ENCODE measurements at regions not wholly inside any gene's neighbourhood (a gene's known extent, or its start where the extent isn't known, plus 50 kb on each side); places are given as distances from the start of the nearest gene placed in this dataset.
"Not testable (repeated sequence)": the region's sequence is repeated elsewhere in the genome, so short reads cannot be mapped to it uniquely, and the experiment has no call there.

DNA sequence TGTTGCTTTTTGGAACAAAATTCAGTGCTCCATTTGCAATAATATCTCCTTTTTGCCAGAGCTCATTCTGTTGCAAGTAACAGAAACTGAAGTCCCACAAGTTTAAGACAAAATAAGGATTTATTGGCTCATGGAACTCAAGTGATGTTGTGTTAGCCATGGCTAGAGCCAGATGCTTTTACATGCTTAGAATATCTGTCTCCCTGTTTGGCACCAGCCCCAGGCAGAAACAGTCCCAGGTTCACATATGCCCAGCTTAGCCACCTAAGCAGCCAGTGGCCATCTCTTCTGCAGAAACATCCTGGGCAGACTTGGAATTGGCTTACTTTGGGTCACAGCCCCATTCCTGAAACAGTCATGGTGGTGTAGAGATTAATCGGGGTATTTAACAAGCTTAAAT lies 540.9 kb upstream of the SGCD start:
- DNase-seq, result no peak

DNA sequence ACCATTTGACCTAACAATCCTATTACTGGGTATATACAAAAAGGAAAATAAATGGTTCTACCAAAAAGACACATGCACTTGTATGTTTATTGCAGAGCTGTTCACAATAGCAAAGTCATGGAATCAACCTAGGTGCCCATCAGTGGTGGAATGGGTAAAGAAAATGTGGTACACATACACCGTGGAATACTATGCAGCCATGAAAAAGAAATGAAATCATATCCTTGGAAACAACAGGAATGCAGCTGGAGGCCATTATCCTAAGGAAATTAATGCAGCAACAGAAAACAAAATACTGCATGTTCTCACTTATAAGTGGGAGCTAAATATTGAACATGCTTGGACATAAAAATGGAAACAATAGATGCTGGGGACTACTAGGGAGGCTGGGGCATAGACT lies 534.1 kb upstream of the SGCD start:
- DNase-seq, result no peak

DNA sequence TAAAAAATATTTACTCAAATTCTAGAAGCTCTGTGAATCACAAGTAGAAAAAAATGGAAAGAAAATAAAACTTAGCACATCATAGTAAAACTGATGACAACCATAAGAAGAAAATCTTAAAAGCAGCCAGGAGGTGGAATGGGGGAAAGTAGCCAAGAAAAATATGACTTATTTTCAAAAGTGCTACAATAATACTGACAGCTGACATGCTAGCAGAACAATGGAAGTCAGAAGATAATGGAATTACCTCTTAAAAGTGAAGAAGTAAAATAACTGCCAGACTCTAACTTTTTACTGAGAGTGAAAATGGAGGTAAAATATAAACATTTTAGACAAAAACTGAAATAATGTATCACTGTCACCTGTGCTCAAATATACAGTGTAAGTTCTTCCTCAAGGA lies 532.2 kb upstream of the SGCD start:
- DNase-seq, result no peak

DNA sequence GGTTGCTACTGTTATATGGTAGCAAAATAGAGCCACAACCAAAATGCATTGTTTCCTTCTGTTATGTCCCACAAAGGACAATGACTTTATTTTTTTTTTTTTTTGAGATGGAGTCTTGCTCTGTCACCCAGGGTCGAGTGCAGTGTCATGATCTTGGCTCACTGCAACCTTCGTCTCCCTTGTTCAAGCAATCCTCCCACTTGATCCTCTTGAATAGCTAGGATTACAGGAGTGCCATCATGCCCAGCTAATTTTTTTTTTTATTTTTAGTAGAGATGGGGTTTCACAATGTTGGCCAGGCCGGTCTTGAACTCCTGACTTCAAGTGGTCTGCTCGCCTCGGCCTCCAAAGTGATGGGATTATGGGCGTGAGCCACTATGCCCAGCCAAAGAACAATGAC lies 527.7 kb upstream of the SGCD start:
- DNase-seq, result no peak

DNA sequence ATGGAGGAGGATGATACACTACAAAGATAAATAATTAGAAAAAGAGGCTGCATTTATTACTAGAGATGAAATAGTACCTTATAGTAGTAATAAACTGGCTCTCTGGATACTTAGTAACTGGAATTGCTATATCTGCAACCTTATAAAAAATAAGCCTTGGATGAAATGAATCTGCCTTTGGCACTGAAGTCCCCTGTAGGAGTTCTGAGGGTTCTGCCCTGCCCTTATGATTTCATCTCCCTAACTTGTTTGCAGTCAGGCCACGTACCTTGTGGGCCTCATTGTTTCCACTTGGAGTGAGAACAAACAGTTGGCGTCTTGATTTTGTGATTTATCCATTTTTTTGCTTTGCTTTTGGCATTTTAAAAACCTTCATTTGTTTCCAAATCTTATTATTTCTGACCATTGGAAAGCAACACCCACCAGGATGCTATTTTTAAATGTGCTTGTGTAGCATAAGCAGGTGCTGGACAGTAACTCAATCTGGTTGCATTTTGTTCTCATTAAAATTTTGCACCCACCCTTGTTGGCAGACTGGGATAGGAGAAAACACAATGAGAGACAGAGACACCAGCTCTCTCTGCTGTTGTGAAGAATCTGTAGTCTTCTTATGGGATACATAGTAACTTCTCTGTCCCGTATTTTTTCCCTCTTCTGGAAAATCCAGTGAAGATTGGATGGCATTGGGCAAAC lies 518.9 kb upstream of the SGCD start:
- DNase-seq, result no peak

DNA sequence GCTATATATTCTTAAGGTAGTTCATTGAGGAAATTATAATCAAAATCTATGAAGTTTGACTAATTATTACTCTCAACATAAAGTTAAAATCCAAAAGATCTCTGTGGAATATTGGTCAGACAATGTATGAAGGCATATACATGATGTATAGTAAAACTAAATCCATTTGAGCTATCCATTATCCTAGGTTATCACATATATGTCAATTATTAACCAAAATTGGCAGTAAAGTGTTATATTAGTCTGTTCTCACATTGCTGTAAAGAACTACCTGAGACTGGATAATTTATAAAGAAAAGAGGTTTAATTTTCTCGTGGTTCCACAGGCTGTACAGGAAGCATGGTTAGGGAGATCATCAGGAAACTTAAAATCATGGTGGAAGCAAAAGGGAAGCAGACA lies 511.7 kb upstream of the SGCD start:
- DNase-seq, result no peak

DNA sequence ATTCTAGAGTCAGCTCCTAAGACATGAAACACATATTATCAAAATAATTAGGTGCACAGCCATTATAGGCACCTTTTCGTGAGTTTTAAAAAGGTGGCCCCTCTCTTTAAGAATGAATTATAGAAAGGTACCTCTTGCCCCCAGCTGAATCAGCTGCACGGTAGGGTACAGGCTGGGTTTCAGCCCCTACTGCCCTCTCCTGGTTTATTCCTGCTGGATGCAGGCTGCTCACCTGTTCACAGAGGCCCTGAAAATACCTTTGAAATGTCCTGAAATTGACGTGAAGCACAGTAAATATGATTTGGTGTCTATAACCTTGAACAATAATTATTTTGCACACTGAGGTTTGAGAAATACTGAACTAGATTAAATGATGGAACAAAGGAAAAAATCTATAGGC lies 504.8 kb upstream of the SGCD start:
- no peak for DNase-seq

DNA sequence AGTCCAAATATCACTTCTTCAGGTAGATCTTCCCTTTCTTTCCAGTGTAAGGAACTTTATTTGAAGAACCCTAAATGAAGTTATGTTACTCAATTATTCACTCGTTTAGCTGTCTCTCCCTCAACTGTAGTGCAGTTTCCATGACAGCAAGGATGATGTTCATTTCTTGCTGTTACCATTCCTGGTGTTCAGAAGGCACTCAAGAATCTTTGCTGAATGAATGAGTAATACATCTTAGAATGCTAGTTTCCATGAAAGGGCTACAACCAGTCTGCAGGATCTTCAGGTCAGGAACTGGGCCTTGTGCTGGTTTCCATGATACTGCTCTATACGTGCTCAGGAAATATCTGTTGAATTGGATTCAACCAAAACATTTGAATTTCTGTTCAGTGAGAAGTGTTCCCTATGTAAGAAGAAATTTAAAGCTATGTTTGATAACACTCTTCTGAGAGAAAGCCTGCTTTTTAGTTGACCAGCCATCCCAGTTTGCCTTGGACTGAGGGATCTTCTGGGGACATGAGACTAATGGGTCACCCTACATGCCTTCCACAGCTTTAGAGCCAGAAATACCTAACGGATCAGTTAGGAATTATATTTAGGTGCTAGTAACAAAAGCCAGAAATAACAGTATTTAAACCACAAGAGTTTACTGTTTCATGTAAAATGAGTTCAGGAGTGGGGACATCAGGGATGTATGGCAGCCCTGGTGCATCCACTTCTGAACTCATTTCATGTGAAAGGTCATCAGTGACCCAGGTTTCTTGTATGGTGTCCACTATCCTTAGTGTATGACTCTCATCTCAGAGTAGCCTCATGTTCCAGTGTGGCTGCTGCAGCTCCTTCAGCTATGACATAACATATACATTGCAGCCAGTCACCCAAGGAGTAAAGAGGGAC lies 500.1 kb upstream of the SGCD start:
- DNase-seq, result no peak

DNA sequence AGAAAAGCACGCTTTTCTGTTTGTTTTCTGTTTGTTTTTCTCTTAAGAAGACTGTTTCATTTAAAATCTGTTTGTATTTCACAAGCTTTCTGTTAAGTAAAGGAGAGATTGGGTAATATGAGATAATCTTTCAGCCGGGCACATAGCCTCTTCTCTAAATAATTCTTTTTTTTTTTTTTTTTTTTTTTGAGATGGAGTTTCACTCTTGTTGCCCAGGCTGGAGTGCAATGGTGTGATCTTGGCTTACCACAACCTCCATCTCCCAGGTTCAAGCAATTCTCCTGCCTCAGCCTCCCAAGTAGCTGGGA lies 499.5 kb upstream of the SGCD start:
- not testable (repeated sequence) for DNase-seq

DNA sequence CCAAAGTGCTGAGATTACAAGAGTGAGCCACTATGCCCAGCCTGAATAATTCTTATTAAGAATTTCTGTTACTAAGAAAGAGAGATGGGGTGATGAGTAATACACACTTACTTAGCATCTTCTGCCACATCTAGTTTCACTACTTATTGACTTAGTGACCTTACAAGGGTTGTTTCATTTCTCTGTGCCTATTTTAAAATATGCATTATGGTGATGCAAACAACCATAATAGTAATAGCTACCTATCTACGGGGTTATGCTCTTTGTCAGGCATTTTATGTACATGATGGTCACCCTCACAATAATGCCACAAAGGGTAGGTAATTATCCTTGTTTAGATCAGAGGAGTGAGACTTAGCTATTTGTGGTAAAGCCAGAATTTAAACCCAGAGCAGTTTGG lies 499.0 kb upstream of the SGCD start:
- no peak for DNase-seq

DNA sequence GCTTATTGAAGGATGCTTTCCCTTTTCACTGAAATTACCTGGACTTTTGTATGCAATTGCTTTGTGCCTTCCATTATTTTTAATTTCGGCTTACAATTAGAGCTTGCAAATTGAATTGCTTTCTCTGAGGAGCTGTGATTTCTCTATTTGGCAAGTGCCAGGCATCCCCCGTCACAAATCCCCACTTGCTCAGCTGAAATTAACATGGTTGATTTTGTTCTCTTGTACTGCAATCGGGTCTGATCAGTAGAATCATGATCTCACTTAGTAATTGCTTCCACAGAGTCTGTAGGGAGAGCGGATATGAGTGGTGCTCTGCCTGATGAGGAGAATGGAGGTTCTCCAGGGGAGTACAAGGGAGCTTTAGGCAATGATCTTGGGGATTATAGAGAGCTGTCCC lies 495.5 kb upstream of the SGCD start:
- DNase-seq, result no peak

DNA sequence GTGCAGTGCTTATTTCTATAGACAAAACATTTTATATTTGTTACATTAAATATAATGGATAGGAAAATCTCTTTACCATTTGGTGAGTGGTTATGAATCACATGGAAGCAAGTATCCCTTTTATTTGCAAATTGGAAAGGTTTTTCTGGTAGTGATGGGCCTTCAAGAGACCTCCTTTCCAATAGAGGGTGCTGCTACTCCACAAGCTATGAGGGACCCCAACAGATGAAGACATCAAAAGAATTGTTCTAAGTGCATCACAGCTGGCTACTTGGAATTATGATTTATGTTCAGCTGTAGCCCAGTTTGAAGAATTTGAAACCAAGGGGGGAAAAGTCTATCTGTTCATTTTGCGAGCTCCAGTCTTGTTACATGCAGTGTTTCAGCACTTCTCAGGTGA lies 493.7 kb upstream of the SGCD start:
- peak; percentile 4 for DNase-seq

DNA sequence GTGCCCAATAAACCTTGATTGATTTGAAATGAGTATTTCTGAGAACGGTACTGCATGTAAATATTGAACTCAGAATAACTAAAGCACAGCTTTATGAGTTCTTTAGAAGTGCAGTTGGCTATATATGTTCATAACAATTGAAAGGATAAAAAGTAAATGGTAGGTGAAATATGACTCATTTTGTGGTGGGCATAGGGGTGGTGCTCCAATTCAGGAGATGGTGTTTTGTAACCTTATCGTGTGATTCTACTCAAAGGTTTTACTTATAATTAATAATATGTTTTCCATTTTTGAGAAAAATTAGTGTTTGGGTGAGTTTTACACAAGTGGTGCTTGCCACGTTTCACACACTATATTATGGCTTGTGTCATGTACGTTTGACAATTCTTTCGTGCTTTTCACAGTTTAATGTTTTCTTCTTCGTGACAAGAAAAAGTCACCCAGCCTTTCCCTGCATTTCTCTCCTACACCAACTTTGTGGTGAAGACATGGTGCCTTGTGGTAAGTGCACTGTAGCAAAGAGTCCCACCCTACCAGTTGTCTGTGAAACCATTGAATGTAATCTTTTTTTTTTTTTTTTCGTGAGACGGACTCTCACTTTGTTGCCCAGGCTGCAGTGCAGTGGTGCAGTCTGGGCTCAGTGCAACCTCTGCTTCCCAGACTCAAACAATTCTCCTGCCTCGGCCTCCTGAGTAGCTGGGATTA lies 492.5 kb upstream of the SGCD start:
- no peak for DNase-seq

DNA sequence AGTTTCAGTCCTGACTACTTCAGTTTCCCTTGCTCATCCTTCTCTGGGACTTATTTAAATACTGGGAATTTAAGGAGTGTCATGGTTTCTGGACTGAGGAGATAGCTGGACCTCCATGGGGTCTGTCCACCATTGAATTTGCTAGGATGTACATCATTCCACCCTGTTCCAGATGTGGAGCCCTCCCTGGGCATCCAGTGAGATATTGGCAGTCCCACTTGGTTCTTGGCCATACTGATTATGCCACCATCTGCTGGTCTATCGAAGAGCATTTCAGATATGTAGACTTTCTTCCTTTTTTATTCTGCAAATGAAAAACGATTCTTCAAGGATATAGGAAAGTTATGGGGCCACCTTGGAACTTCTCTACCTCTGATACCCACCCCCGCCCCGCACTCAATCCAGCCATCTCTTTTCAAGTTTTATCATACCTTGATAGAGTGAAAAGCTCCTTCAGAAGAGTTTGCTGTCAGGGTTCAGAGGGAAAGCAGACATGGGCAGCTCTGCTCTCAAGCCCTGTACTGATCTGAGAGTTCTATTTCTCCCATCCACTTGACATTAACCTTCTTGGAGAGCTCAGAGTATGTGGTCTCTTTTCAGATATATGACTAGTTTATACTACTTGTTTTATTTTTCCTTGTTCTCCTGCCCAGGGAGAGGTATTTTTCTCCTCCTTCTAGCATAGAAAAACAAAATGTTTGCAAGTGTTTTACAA lies 490.7 kb upstream of the SGCD start:
- no peak for DNase-seq

DNA sequence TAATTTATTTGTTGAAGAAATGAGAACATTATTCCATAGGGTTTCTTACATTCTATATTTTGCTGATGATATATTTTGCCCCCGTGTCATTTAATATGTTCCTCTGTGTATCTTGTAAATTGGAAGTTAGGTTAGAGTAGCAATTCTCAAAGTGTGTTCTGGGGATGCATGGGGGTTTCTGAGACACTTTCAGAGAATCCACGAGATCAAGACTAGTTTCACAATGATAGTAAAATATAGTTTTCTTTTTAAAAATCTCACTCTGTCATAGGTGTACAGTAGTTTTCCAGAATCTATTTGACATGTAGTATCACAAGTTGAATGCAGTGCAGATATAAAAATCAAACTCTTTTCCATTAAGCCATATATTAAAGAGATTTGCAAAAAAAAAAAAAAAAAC lies 488.6 kb upstream of the SGCD start:
- DNase-seq, result no peak

DNA sequence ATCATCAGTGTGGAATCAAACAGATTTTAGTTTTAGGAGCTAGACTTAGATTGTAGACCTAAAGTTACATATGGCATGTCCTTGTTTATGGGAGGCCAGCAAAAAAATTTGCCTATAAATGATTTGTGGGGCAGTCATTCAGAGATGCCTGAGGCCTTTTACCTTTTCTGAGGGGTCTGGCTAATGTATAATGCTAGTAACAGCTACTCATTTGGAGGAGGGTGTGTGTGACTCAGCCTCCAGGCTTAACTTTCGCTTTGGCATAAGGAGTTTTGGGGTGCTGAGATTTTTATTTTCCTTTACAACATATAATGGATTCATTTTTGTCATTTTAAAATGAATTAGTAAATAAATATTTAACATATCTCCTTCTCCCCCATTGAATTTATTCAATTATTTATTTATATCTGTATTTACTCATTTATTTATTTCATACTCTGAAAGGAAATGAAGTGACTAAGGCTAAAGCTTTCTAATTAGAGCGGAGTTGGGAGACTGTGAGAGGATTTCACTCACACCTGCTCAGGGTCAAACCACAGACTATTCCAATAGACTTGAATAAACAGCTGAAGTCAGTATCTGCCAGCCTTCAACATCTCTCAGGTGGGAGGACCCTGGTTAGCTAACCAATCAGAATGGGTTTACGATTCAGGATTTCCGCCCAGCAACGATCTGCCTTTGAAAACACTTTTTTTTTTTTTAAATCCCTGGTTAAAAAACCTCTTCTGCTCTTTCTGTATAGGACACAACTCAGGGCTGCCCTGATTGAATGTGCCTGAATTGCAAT lies 487.5 kb upstream of the SGCD start:
- DNase-seq, result peak; percentile 8

DNA sequence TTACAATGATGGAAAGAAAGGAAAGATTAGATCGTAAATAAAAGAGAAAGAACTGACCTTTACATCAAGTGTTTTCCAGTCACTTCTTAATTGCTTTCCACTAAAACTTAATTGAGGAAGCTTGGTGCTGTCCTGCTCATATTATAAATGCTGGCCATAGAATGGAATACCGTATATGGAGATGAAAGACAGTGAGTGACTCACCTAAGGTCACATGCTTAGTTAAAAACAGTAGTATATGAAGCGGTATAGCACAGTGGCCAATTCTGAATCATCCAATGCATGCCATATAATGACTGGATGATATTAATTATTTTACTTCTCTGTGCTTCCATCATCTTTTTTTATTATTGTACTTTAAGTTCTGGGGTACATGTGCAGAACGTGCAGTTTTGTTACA lies 482.4 kb upstream of the SGCD start:
- DNase-seq, result no peak

DNA sequence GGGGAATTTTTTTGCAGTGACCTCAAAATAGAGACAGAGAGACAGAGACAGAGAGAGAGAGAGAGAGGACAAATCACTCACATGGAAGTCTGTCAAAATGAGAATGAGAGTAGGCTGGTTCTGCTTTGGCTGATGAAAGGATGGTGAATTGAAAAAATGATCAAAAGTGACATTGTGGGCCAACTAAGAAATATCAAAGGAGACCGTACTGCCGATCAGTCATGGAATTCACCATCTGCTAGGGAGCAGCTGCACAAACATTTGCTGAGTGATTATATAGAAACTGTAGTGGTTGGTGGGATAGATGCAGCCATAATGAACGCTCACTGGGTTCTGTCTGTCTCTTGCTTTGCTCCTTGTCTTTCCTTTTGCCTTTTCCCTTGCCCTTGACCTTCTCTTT lies 476.6 kb upstream of the SGCD start:
- DNase-seq, result peak; percentile 37

DNA sequence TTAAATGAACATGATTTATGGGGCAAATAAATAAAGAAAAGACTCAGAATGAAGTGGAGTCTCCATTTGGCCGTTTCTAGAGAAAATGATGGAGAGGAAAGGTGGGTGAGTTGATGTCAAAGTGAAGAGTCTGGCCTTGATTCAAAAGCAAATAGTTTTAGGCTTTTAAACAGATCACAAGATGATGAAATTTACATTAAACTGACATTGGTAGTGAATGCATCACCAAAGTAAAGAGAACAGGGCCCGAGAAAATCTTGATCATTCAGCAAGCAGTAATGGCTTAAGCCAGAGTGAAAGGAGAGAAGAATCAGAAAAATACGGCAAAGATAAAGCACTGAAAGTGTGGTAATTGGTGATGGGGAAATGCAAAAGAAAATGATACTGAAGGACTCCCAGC lies 460.0 kb upstream of the SGCD start:
- DNase-seq, result no peak

DNA sequence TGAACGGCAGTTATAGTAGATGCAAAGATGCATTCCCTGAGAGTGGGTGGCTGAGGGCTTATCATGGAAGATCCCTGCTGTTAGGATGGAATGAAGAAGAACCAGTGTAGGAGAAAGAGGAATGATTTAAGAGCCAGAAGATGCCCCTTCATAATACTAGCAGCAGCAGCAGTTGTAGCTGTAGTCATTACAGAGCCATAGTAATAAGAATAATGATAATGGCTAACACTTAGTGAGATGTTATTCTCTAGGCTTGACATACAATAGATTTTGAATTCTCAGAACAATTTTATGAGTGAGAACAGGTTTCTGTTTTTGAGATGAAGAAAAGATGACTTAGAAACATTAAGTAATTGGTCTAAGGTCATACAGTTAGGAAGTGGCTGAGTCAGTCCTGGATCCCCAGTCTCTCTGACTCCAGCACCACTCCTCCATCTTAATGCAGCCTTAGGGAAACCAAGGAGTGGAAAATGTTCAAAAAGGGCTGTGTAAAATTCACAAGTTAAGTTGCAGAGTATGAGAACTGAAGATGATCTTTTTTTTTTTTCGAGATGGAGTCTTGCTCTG lies 459.4 kb upstream of the SGCD start:
- DNase-seq, result no peak

DNA sequence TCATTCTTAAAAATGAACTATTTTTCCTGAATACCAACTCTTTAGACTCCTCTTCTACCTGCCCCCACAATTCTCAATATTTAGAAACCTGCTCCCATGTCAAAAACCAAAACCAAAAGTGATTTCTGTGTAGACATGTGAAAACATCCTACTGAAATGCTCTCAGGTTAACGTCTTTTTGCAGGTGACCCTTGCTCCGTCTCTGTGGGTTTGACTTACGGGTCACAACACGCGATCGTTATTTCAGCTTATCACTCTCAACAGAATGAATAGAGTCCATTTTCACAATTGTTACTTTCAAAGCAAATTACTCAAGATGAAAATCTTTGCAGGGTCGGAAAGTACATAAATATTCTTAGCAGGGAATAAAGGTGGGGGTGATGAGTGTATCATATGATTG lies 456.3 kb upstream of the SGCD start:
- no peak for DNase-seq

DNA sequence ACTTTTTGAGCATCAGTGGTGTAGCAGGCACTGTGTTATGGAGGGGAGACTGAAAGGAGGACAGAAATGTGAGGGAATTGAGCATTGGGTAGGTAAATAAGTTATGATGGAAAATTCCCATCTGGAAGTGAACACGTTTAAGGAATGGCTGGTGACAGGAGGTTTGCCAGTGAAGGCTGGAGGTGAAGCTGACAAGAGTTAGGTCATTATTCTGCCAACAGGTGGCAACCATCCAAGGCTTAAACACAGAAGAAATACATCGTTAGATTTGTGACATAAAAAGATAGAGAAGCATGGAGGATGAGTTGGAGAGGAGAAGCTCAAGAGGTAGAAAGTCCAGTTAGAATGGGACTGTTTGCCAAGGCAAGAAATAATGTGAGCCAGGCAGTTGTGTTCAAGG lies 455.3 kb upstream of the SGCD start:
- DNase-seq, result no peak

All from eye (tissue), 1 donor.